Calu3 (cell line): ENCODE measurements at regions not wholly inside any gene's neighbourhood (a gene's known extent, or its start where the extent isn't known, plus 50 kb on each side); places are given as distances from the start of the nearest gene placed in this dataset.

Source experiments
- BruUV-seq: library from RNA; stranded (reverse); fragments of 400-500 nt; replicated peaks from 2 replicates; lab custom pipeline; 2021; lab: Mats Ljungman, UMichigan
- CTCF ChIA-PET: fragments of 300-600 bp; sonication (Branson Sonifier 250); formaldehyde crosslinking; loops from one replicate; lab custom pipeline; 2022; ENCODE audit warnings: antibody characterized with exemption; lab: Charles Lee
- DNase-seq: peaks from one replicate; pipeline ENCODE4 v3.0.0; 2022
- H3K27ac Mint-ChIP-seq: one replicate; pipeline ENCODE4 v1.8.0; 2022; ENCODE audit warnings: mixed read lengths; ENCODE audit not compliant: unreplicated experiment
- H3K27me3 Mint-ChIP-seq: one replicate; pipeline ENCODE4 v1.8.0; 2022; ENCODE audit warnings: mixed read lengths; ENCODE audit not compliant: unreplicated experiment
- H3K36me3 Mint-ChIP-seq: one replicate; pipeline ENCODE4 v1.8.0; 2022; ENCODE audit warnings: mild to moderate bottlenecking, moderate library complexity, mixed read lengths; ENCODE audit not compliant: insufficient read depth, unreplicated experiment
- H3K4me1 Mint-ChIP-seq: one replicate; pipeline ENCODE4 v1.8.0; 2022; ENCODE audit warnings: mild to moderate bottlenecking, low read depth, mixed read lengths; ENCODE audit not compliant: unreplicated experiment
- H3K4me3 Mint-ChIP-seq: one replicate; pipeline ENCODE4 v1.8.0; 2022; ENCODE audit warnings: mild to moderate bottlenecking, low read depth, moderate library complexity, mixed read lengths; ENCODE audit not compliant: unreplicated experiment
- H3K9me3 Mint-ChIP-seq: one replicate; pipeline ENCODE4 v1.8.0; 2022; ENCODE audit warnings: low read depth, mixed read lengths; ENCODE audit not compliant: unreplicated experiment
- intact Hi-C: fragments of 100-400 bp; cut with micrococcal nuclease; formaldehyde crosslinking; loops from one replicate; pipeline ENCODE4 v1.10.0; 2022; ENCODE audit not compliant: unreplicated experiment
- TF ChIP-seq, protein P1 (sequence below): fragments of 200-600 bp; IDR thresholded peaks from one replicate; pipeline ENCODE4 v1.8.0; 2022; ENCODE audit warnings: antibody characterized with exemption; ENCODE audit not compliant: unreplicated experiment

DNA sequence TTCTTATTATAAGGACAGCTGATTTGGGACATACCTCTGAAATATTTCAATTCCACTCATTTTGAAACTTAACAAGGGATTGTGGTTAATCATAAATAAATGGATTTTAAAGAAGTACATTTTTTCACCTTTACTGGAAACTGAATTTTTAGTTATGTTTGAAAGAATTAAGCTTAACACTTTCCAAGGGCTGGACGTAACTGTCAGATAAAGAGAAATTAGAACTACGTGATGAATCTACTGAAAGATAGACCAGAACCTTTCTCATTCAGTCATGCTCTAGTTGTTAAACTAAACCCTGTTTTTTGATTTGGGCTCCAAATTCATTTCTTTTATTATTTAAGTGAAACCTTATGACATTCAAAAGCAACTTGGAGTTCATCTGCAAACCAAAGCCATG lies 1892.1 kb upstream of the SEL1L start:
- no peaks in the 10 kb centered on the region for H3K36me3 Mint-ChIP-seq
- peaks cover 4% of the 10 kb centered on the region for H3K9me3 Mint-ChIP-seq
- intact Hi-C loops, result no loop called here
- TF ChIP-seq, protein P1, sequence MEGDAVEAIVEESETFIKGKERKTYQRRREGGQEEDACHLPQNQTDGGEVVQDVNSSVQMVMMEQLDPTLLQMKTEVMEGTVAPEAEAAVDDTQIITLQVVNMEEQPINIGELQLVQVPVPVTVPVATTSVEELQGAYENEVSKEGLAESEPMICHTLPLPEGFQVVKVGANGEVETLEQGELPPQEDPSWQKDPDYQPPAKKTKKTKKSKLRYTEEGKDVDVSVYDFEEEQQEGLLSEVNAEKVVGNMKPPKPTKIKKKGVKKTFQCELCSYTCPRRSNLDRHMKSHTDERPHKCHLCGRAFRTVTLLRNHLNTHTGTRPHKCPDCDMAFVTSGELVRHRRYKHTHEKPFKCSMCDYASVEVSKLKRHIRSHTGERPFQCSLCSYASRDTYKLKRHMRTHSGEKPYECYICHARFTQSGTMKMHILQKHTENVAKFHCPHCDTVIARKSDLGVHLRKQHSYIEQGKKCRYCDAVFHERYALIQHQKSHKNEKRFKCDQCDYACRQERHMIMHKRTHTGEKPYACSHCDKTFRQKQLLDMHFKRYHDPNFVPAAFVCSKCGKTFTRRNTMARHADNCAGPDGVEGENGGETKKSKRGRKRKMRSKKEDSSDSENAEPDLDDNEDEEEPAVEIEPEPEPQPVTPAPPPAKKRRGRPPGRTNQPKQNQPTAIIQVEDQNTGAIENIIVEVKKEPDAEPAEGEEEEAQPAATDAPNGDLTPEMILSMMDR, result no peak
- no peak for DNase-seq
- no peaks in the 10 kb centered on the region for H3K27me3 Mint-ChIP-seq
- BruUV-seq, result no TSS peak
- CTCF ChIA-PET, result no interaction called here
- no peaks in the 10 kb centered on the region for H3K4me1 Mint-ChIP-seq
- H3K27ac Mint-ChIP-seq, result no peak overlapping the region
- H3K4me3 Mint-ChIP-seq, result no peak overlapping the region

DNA sequence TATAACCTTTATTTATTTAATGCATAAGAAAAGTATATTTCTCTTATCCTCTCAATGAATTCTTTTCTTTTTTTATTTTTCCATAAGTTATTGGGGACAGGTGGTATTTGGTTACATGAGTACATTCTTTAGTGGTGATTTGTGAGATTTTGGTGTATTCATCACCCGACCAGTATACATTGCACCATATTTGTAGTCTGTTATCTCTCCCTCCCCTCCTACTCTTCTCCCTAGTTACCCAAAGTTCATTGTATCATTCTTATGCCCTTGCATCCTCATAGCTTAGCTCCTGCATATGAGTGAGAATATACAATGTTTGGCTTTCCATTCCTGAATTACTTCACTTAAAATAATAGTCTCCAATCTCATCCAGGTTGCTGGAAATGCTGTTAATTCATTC lies 1900.0 kb upstream of the SEL1L start:
- Mint-ChIP-seq H3K4me3 (no peak overlapping the region), H3K27me3 (no peaks in the 10 kb centered on the region), H3K27ac (no peak overlapping the region), H3K9me3 (peaks cover 7% of the 10 kb centered on the region), H3K4me1 (no peaks in the 10 kb centered on the region), H3K36me3 (no peaks in the 10 kb centered on the region)
- CTCF ChIA-PET, result no interaction called here
- DNase-seq, result no peak
- no TSS peak for BruUV-seq
- intact Hi-C loops, result no loop called here
- TF ChIP-seq, protein P1, result no peak

DNA sequence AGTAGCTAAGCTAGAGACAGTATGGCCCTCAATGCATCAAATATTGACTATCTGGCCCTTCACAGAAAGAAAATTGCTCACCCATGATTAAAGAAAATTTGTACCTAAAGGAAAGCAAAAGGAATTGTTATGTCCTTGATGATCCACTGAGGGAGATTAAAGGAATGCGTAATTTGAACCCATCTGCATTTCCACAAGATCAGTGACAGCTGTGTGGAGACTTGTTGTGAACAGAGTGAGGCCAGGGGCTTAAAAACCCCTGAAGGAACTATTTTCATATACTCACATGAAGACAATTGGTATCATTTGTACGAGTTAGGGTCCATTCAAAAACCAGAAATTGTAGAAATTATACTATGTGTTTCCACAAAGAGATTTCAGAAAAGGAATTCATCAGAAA lies 1908.1 kb upstream of the SEL1L start:
- TF ChIP-seq, protein P1, result no peak
- intact Hi-C loops, result no loop called here
- no peak overlapping the region for H3K4me3 Mint-ChIP-seq
- H3K4me1 Mint-ChIP-seq, result no peaks in the 10 kb centered on the region
- CTCF ChIA-PET, result no interaction called here
- no peak overlapping the region for H3K27ac Mint-ChIP-seq
- H3K9me3 Mint-ChIP-seq, result peaks cover 10% of the 10 kb centered on the region
- no peaks in the 10 kb centered on the region for H3K36me3 Mint-ChIP-seq
- no TSS peak for BruUV-seq
- no peak for DNase-seq
- no peaks in the 10 kb centered on the region for H3K27me3 Mint-ChIP-seq

DNA sequence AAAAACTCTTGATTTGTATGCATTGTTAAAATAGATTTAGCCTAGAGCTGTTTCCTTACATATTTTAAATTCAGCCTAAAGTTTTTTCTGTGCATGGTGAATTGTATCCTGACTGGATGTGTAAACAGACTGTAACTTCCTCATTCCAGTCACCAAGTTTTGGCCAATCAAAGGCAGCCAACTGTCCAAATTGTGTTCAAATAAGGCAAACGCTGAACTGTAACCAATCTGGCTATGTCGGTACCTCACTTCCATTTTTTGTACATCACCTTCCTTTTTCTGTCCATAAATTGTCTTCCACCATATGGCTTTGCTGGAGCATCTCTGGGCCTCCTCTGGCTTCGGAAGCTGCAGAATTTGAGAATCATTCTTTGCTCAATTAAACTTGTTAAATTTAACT lies 1921.9 kb upstream of the SEL1L start:
- no peaks in the 10 kb centered on the region for H3K4me1 Mint-ChIP-seq
- TF ChIP-seq, protein P1, result no peak
- H3K4me3 Mint-ChIP-seq, result no peak overlapping the region
- intact Hi-C loops, result no loop called here
- no peaks in the 10 kb centered on the region for H3K36me3 Mint-ChIP-seq
- DNase-seq, result no peak
- no peak overlapping the region for H3K27ac Mint-ChIP-seq
- H3K9me3 Mint-ChIP-seq, result peaks cover 21% of the 10 kb centered on the region
- no peaks in the 10 kb centered on the region for H3K27me3 Mint-ChIP-seq
- BruUV-seq, result no TSS peak
- CTCF ChIA-PET, result no interaction called here
